K562 (cell line): ENCODE measurements at regions not wholly inside any gene's neighbourhood (a gene's known extent, or its start where the extent isn't known, plus 50 kb on each side); places are given as distances from the start of the nearest gene placed in this dataset.
A peak's percentile ranks its signal among the peaks of the same experiment; 100 is the strongest.

ENCODE experiments used
- ATAC-seq: fragments of 200-7000 bp; cut with Tn5 transposase; 3 replicates; pipeline ENCODE4 v1.9.1; 2020; ENCODE audit warnings: moderate library complexity
- BruUV-seq: library from RNA; stranded (reverse); fragments of 400-500 nt; replicated peaks from 2 replicates; lab custom pipeline; 2021; lab: Mats Ljungman, UMichigan
- CTCF ChIA-PET: fragments of 300-600 bp; formaldehyde crosslinking; extraction: SDS; loops from one replicate; lab custom pipeline; 2021; ENCODE audit warnings: low intra/inter-chr PET ratio; lab: Yijun Ruan, JAX
- POLR2A ChIA-PET: fragments of 300-600, 350-650 bp; sonication (Branson Sonifier 250); formaldehyde crosslinking; extraction: SDS; loops from one replicate; lab custom pipeline; 2021; ENCODE audit warnings: antibody characterized with exemption, inconsistent platforms; lab: Yijun Ruan, JAX
- DNase-seq, 4 experiments: peaks; one replicate each; pipeline versions ENCODE4 v3.0.0 to v3.0.0-alpha.2; 2011 to 2018; ENCODE audit warnings: low spot score in 3 of 4, mixed read lengths in 3 of 4; ENCODE audit errors: extremely low read depth in 1 of 4
- FAIRE-seq: peaks from 2 replicates; lab custom pipeline; 2011; peaks lifted over from hg19 to GRCh38; lab: Jason Lieb, UNC
- H2AFZ ChIP-seq: 2 replicates; pipeline ENCODE4 v1.6.0; 2011; ENCODE audit warnings: low read depth, low read length, control low read depth, inconsistent platforms
- H3K27ac ChIP-seq: fragments of 200-600 bp; 3 replicates; pipeline ENCODE4 v1.8.0; 2011; ENCODE audit warnings: low read depth, mild to moderate bottlenecking, control low read depth, inconsistent platforms, low read length, moderate library complexity, mixed read lengths; ENCODE audit errors: extremely low read depth
- H3K27me3 ChIP-seq, 2 experiments: fragments of 300-600 bp in 1 of 2; 2 replicates in 1 of 2; 3 replicates in 1 of 2; pipeline versions ENCODE4 v1.6.0 to v1.8.0; 2011; ENCODE audit warnings: inconsistent platforms in 2 of 2, low read length in 2 of 2, mild to moderate bottlenecking in 1 of 2, mixed read lengths in 1 of 2, moderate library complexity in 1 of 2; ENCODE audit not compliant: control insufficient read depth in 2 of 2, insufficient read depth in 2 of 2
- H3K36me3 ChIP-seq: fragments of 300-600 bp; 3 replicates; pipeline ENCODE4 v1.8.0; 2011; ENCODE audit warnings: mild to moderate bottlenecking, low read length, inconsistent platforms; ENCODE audit not compliant: control insufficient read depth, insufficient read depth
- H3K4me1 ChIP-seq, 2 experiments: fragments of 200-600 bp in 1 of 2; replicated peaks in 1 of 2; 2 replicates in 1 of 2; 3 replicates in 1 of 2; pipeline versions ENCODE4 v1.5.1 to v1.8.0; 2011; ENCODE audit warnings: inconsistent platforms in 2 of 2, low read length in 2 of 2, mild to moderate bottlenecking in 1 of 2, mixed read lengths in 1 of 2, moderate library complexity in 1 of 2; ENCODE audit not compliant: control insufficient read depth in 2 of 2, insufficient read depth in 2 of 2
- H3K4me2 ChIP-seq: 2 replicates; pipeline ENCODE4 v1.6.1; 2011; ENCODE audit warnings: low read length, control low read depth, inconsistent platforms, mixed read lengths; ENCODE audit not compliant: insufficient read depth
- H3K4me3 ChIP-seq: fragments of 200-600 bp; sonication (generic), shearing (Covaris generic); 2 replicates; pipeline ENCODE4 v1.5.1; 2016; ENCODE audit warnings: control low read depth, inconsistent platforms
- H3K79me2 ChIP-seq: fragments of 200-600 bp; 3 replicates; pipeline ENCODE4 v1.8.0; 2011; ENCODE audit warnings: low read length, inconsistent platforms; ENCODE audit not compliant: control insufficient read depth, insufficient read depth
- H3K9ac ChIP-seq, 2 experiments: 2 replicates each; pipeline versions ENCODE4 v1.6.0 to v1.6.1; 2011; ENCODE audit warnings: low read depth in 2 of 2, low read length in 2 of 2, control low read depth in 1 of 2, inconsistent platforms in 1 of 2, mild to moderate bottlenecking in 1 of 2, mixed read lengths in 1 of 2; ENCODE audit not compliant: insufficient read depth in 1 of 2
- H3K9me1 ChIP-seq: one replicate; pipeline ENCODE4 v1.6.0; 2011; ENCODE audit warnings: inconsistent platforms, mild to moderate bottlenecking, low read length, moderate library complexity; ENCODE audit not compliant: control insufficient read depth, insufficient read depth
- H3K9me3 ChIP-seq: replicated peaks from 2 replicates; pipeline ENCODE4 v1.5.1; 2011; ENCODE audit warnings: low read depth, low read length, inconsistent platforms; ENCODE audit not compliant: control insufficient read depth, insufficient read depth
- H4K20me1 ChIP-seq: replicated peaks from 2 replicates; pipeline ENCODE4 v1.6.1; 2011; ENCODE audit warnings: low read length, inconsistent platforms, mixed read lengths; ENCODE audit not compliant: control insufficient read depth, insufficient read depth
- CREBBP ChIP-seq: IDR thresholded peaks from one replicate; pipeline ENCODE4 v1.6.1; 2012; ENCODE audit warnings: low read depth, mild to moderate bottlenecking, control low read depth, inconsistent platforms, low read length
- MEIS2 ChIP-seq: fragments of 450-650 bp; IDR thresholded peaks from 2 replicates; pipeline ENCODE4 v1.6.1; 2014; ENCODE audit warnings: mild to moderate bottlenecking; ENCODE audit not compliant: partially characterized antibody
- NONO ChIP-seq, 2 experiments: fragments of 200-400 bp in 1 of 2; fragments of 450-650 bp in 1 of 2; formaldehyde crosslinking in 1 of 2; IDR thresholded peaks; 2 replicates each; pipeline ENCODE4 v1.6.1; 2017; ENCODE audit warnings: low read depth in 2 of 2, mild to moderate bottlenecking in 2 of 2, moderate library complexity in 2 of 2, low read length in 1 of 2
- NR2C2 ChIP-seq, 2 experiments: fragments of 200-800 bp in 1 of 2; sonication (Bioruptor generic) in 1 of 2; sonication (generic) in 1 of 2; formaldehyde crosslinking in 1 of 2; IDR thresholded peaks; 2 replicates each; pipeline versions ENCODE4 v1.6.1 to v1.8.0; 2016 to 2022; ENCODE audit warnings: mild to moderate bottlenecking in 1 of 2, missing compliant biosample characterization in 1 of 2, missing genetic modification characterization in 1 of 2, missing genetic modification reagents in 1 of 2
- WGBS: fragments of 100-300 bp; shearing (Covaris generic); methylation state at CpG from one replicate; pipeline ENCODE4 v1.1.6; 2016; ENCODE audit warnings: low coverage, mixed read lengths; ENCODE audit not compliant: insufficient coverage; ENCODE audit errors: missing lambda C conversion rate; 5-methylcytosine and 5-hydroxymethylcytosine counted together
- in situ Hi-C: fragments of 300-500 bp; cut with MboI; formaldehyde crosslinking; loops from 4 replicates; pipeline ENCODE4 v1.15.0; 2018; ENCODE audit warnings: inconsistent platforms, mixed read lengths
- intact Hi-C: fragments of 100-400 bp; cut with micrococcal nuclease; formaldehyde crosslinking; loops from 2 replicates; pipeline ENCODE4 v1.14.2; 2022

GRCh38 chr15:87355946-87356345, 900.6 kb downstream of the NTRK3 start (continued):
- TF ChIP-seq NR2C2 (CRISPR knock-in tag; IDR thresholded peaks at IDR 0.05) (no peak), NR2C2 (tag; IDR thresholded peaks at IDR 0.05) (no peak), NONO (IDR thresholded peaks at IDR 0.05; ENCODE audit: low read depth in 2 of 2, low read length in 1 of 2) (no peak)

DNA sequence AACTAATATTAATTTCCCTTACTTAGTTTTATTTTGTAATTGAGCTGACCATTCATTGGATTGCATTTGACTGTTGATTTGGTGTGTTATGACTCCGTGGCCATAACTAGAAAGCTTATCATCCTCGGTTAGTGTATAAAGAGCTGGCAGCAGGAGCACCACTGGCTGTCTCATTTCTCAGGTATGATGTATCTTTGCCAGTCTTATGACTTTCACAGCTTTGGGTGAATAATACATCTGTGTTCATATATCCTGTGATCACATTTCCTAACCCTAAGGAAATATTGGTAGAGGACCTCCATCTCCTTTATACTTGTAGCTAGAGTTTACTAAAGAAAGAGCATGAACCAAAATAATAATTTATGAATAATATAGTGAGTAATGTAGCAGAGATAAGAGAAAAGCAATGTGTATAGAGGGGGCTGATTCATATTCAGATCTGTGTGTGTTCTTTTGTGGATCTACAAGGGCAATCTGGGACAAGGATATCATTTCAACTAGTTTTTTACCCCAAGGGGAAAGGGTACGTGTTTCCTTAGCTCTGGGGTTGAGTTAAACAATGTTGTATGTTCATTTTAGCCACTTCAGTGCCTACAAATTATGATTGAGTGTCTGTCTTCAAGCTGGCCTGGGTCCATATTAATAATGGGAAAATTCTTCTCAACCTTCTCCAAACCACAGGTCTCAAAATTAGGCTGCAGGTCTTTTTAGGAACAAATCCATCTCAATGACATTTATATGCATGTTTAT, 901.7 kb downstream of the NTRK3 start:
- Histone ChIP-seq H3K4me3 (no peak overlapping the region), H3K27ac (no peak overlapping the region), H3K36me3 (0 out of 3 replicates have a peak, but pooled peaks cover 4% of the 10 kb centered on the region), H4K20me1 (no peaks in the 10 kb centered on the region), H3K9ac (no peak overlapping the region), H3K27me3 (no peaks in the 10 kb centered on the region), H3K79me2 (no peaks in the 10 kb centered on the region), H3K9me1 (no peaks in the 10 kb centered on the region), H3K9me3 (no peaks in the 10 kb centered on the region), H3K4me1 (no peaks in the 10 kb centered on the region), H3K4me2 (no peak overlapping the region), H2AFZ (no peak overlapping the region)
- intact Hi-C loops = no loop called here
- in situ Hi-C loops = no loop called here
- no TSS peak for BruUV-seq
- TF ChIP-seq MEIS2 (no peak), CREBBP (peak; percentile 47)
- ATAC-seq = no peak
- POLR2A ChIA-PET = no interaction called here
- 60% methylated on average over 3 of the region's 3 CpGs for WGBS
- CTCF ChIA-PET = no interaction called here
- FAIRE-seq = no peak
- no peak for DNase-seq
